ENCODE measurements at regions not wholly inside any gene's neighbourhood (a gene's known extent, or its start where the extent isn't known, plus 50 kb on each side); places are given as distances from the start of the nearest gene placed in this dataset.
"Not testable (repeated sequence)": the region's sequence is repeated elsewhere in the genome, so short reads cannot be mapped to it uniquely, and the experiment has no call there.

- Mint-ChIP-seq H3K27ac (no peak overlapping the region), H3K4me1 (ENCODE audit: low read depth in 2 of 2) (no peaks in the 10 kb centered on the region), H3K27me3 (peaks cover 36 to 41% of the 10 kb centered on the region in 2 donors), H3K4me3 (no peak overlapping the region), H3K36me3 (ENCODE audit: insufficient read depth) (no peaks in the 10 kb centered on the region), H3K9me3 (no peaks in the 10 kb centered on the region)
- DNase-seq = no peak
- no peak for ATAC-seq (replicated peaks)
Measured at GRCh38 chr6:25186919-25187318, 92.3 kb upstream of the CARMIL1 start.

- H3K27ac Mint-ChIP-seq = no peak overlapping the region
- no peaks in the 10 kb centered on the region for H3K4me1 Mint-ChIP-seq (ENCODE audit: low read depth in 2 of 2)
- H3K27me3 Mint-ChIP-seq = peaks cover 49 to 54% of the 10 kb centered on the region in 2 donors
- DNase-seq (no peak), ATAC-seq (replicated peaks) (no peak)
- no peaks in the 10 kb centered on the region for H3K36me3 Mint-ChIP-seq (ENCODE audit: insufficient read depth)
- H3K4me3 Mint-ChIP-seq = no peak overlapping the region
- no peaks in the 10 kb centered on the region for H3K9me3 Mint-ChIP-seq
Measured at GRCh38 chr6:25188232-25188631, 90.9 kb upstream of the CARMIL1 start.

DNA sequence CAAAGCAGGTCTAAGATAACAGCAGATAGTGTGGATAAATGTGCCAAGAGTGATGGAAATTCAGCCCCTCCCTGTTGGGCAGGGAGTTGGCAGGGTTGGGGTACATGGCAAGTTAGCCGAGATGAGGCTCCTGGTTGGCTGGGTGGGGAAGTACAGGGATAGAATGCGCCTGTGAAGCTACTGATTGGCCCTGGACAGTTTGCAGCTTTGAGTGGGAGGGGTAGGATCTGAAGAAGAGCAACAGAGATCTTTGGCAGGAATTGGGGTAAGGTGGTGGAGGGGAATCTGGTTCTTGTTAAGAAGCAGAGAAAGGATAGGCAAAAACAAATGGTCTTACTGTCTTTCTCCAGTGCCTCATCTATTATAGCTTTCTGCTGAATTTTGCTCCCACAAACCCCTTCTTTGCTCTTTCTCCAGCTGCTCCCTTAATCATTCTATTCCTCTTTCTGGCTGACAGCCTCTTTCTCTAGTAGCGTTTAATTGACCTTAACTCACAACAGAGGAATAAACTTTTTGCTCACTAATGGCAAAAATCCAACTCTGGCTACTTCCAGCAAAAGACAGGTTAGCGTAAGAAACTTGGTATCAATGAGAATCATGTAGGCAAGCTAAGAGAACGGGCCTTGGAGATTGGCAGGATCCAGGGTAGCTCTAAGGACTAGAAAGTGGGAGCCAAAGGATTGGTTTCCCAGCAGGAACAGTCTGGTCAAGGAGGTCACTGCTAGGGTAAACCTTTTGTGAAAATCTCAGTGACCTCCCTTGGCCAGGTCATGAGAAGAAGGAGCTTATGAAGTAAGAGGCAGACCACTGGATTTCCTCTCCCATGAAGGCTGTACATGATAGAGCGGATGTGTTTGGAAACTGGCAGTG, 86.3 kb upstream of the CARMIL1 start:
- Mint-ChIP-seq H3K27me3 (peaks cover 42 to 47% of the 10 kb centered on the region in 2 donors), H3K4me1 (ENCODE audit: low read depth in 2 of 2) (no peaks in the 10 kb centered on the region), H3K27ac (no peak overlapping the region), H3K9me3 (no peaks in the 10 kb centered on the region), H3K4me3 (no peak overlapping the region), H3K36me3 (ENCODE audit: insufficient read depth) (no peaks in the 10 kb centered on the region)
- DNase-seq (no peak), ATAC-seq (replicated peaks) (no peak)

DNA sequence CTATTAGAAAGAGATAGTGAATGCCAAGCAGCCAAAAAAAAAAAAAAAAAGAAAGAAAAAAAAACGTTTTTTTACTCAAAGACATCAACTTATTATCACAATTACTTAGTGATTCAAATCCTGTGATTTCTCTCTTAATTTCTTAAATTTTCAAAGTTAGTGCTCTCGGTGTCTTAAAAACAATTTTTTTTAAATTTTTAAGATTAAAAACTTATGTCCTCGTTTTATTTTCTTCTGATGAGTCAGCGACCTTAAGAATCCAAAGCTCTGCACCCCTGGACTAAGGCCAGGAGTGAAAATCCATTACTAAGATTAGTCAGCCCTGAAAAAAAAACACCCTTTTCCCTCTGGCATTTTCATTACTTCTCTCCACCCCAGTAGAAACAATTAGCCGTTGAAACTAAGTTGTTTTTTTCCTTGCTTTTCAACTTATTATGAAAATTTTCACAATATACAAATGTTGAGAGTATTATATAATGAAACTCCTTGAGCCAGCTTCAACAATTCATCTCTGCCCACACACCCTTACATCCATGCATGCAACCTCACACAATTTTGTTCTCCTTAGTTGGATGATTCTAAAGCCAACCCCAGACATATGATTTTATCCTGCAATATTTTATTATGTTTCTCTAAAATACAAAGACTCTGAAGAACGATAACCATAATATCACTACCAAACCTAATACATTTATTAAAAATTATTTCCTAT, 85.6 kb upstream of the CARMIL1 start:
- H3K36me3 Mint-ChIP-seq (ENCODE audit: insufficient read depth) = no peaks in the 10 kb centered on the region
- no peak for ATAC-seq (replicated peaks)
- peaks cover 35 to 39% of the 10 kb centered on the region in 2 donors for H3K27me3 Mint-ChIP-seq
- no peaks in the 10 kb centered on the region for H3K9me3 Mint-ChIP-seq
- H3K4me3 Mint-ChIP-seq = no peak overlapping the region
- no peaks in the 10 kb centered on the region for H3K4me1 Mint-ChIP-seq (ENCODE audit: low read depth in 2 of 2)
- DNase-seq = no peak
- H3K27ac Mint-ChIP-seq = no peak overlapping the region

DNA sequence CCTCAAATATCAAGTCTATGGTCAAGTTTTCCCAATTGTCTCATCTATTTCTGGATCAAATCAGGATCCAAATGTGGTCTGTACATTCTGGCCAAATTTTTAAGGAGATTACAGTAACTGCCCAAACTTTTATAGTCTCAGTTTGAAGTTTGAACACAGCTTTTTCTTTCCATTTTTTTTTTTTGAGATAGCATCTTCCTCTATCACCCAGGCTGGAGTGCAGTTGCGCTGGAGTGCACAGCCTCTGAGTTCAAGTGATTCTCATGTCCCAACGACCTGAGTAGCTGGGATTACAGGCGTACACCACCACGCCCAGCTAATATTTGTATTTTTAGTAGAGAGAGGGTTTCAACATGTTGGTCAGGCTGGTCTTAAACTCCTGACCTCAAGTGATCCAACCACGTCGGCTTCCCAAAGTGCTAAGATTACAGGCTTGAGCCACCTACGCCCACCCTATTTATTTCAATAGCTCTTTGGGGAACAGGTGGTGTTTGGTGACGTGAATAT, 84.9 kb upstream of the CARMIL1 start:
- DNase-seq (no peak), ATAC-seq (replicated peaks) (no peak)
- H3K4me3 Mint-ChIP-seq = no peak overlapping the region
- H3K36me3 Mint-ChIP-seq (ENCODE audit: insufficient read depth) = no peaks in the 10 kb centered on the region
- no peak overlapping the region for H3K27ac Mint-ChIP-seq
- H3K9me3 Mint-ChIP-seq = no peaks in the 10 kb centered on the region
- H3K27me3 Mint-ChIP-seq = peaks cover 29 to 34% of the 10 kb centered on the region in 2 donors
- no peaks in the 10 kb centered on the region for H3K4me1 Mint-ChIP-seq (ENCODE audit: low read depth in 2 of 2)

DNA sequence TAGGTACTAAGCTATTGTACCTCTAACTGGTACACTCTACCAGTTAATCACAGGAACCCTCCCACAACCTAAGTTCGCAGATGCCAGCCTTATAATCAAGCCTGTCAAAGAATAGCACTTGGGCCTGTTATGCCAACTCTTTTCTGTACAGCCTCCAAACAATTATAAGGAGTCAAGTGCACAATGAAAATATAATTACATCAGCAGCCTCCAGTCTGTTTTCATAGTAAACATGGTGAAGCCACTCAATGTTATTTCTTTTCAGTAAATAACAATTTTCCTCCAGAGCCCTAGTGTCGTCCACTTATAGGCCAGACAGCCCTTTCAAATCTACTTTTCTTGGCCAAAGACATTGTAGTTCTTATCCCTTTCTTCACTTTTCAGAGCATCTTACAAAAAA, 82.7 kb upstream of the CARMIL1 start:
- H3K27ac Mint-ChIP-seq = no peak overlapping the region
- no peak for DNase-seq
- peaks cover 27 to 29% of the 10 kb centered on the region in 2 donors for H3K27me3 Mint-ChIP-seq
- no peak for ATAC-seq (replicated peaks)
- H3K4me1 Mint-ChIP-seq (ENCODE audit: low read depth in 2 of 2) = no peaks in the 10 kb centered on the region
- no peaks in the 10 kb centered on the region for H3K9me3 Mint-ChIP-seq
- H3K4me3 Mint-ChIP-seq = no peak overlapping the region
- H3K36me3 Mint-ChIP-seq (ENCODE audit: insufficient read depth) = no peaks in the 10 kb centered on the region

DNA sequence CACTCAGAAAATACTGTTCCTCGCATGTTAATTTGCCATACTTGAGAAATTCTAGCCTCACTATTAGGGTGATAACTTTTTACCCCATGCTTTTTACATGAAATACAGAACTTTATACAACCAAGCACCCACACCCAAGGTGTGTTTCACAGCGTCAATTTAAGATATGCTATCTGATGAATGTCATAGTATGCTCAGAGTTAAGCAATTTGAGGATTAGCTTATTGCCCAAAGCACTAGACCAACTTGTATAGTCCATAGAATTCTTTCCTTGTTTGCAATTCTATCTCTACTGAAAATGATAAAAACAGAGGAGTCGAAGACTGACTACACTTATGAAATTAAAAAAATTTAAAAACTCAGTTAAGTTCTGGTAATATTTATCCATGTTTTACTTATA, 82.1 kb upstream of the CARMIL1 start:
- no peak for DNase-seq
- H3K9me3 Mint-ChIP-seq = no peaks in the 10 kb centered on the region
- H3K27ac Mint-ChIP-seq = no peak overlapping the region
- no peaks in the 10 kb centered on the region for H3K36me3 Mint-ChIP-seq (ENCODE audit: insufficient read depth)
- peaks cover 23 to 27% of the 10 kb centered on the region in 2 donors for H3K27me3 Mint-ChIP-seq
- H3K4me1 Mint-ChIP-seq (ENCODE audit: low read depth in 2 of 2) = no peaks in the 10 kb centered on the region
- ATAC-seq (replicated peaks) = no peak
- H3K4me3 Mint-ChIP-seq = no peak overlapping the region

- DNase-seq (no peak), ATAC-seq (replicated peaks) (no peak)
- Mint-ChIP-seq H3K4me1 (ENCODE audit: low read depth in 2 of 2) (no peaks in the 10 kb centered on the region), H3K36me3 (ENCODE audit: insufficient read depth) (no peaks in the 10 kb centered on the region), H3K4me3 (no peak overlapping the region), H3K27ac (no peak overlapping the region), H3K27me3 (peaks cover 9 to 10% of the 10 kb centered on the region in 2 donors), H3K9me3 (no peaks in the 10 kb centered on the region)
Measured at GRCh38 chr6:25199544-25199943, 79.6 kb upstream of the CARMIL1 start.

- DNase-seq (no peak), ATAC-seq (replicated peaks) (no peak)
- Mint-ChIP-seq H3K4me3 (no peak overlapping the region), H3K36me3 (ENCODE audit: insufficient read depth) (no peaks in the 10 kb centered on the region), H3K27me3 (peaks cover 10 to 25% of the 10 kb centered on the region in 2 donors), H3K4me1 (ENCODE audit: low read depth in 2 of 2) (no peaks in the 10 kb centered on the region), H3K27ac (no peak overlapping the region), H3K9me3 (no peaks in the 10 kb centered on the region)
Measured at GRCh38 chr6:25202504-25202903, 76.7 kb upstream of the CARMIL1 start.

GRCh38 chr6:25205629-25206028, 73.5 kb upstream of the CARMIL1 start:
- Mint-ChIP-seq H3K36me3 (ENCODE audit: insufficient read depth) (no peaks in the 10 kb centered on the region), H3K27me3 (peaks cover 27 to 48% of the 10 kb centered on the region in 2 donors), H3K4me1 (ENCODE audit: low read depth in 2 of 2) (no peaks in the 10 kb centered on the region), H3K4me3 (no peak overlapping the region), H3K27ac (no peak overlapping the region), H3K9me3 (peaks cover 3 to 7% of the 10 kb centered on the region in 2 donors)
- DNase-seq (no peak), ATAC-seq (replicated peaks) (no peak)

DNA sequence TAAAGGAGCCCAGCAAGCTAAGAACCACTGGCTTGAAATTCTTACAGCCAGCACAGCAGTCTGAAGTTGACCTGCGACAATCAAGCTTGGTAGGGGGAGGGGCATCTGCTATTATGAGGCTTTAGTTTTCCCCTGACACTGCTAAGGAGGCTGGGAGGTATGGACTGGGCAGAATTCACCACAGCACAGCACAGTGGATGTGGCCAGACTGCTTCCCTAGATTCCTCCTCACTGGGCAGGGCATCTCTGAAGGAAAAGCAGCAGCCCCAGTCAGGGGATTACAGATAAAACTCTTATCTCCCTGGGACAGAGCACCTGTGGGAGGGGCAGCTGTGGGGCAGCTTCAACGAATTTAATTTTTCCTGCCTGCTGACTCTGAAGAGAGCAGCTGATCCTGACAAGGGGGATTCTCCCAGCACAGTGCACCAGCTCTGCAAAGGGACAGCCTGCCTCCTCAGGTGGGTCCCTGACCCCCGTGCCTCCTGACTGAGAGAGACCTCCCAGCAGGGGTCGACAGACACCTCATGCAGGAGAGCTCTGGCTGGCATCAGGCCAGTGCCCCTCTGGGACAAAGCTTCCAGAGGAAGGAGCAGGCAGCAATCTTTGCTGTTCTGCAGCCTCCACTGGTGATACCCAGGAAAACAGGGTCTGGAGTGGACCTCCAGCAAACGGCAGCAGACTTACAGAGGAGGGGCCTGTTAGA, 71.6 kb upstream of the CARMIL1 start:
- peaks cover 42 to 44% of the 10 kb centered on the region in 2 donors for H3K27me3 Mint-ChIP-seq
- not testable (repeated sequence) for H3K4me1 Mint-ChIP-seq (ENCODE audit: low read depth in 2 of 2); H3K4me3 Mint-ChIP-seq; H3K9me3 Mint-ChIP-seq; H3K36me3 Mint-ChIP-seq (ENCODE audit: insufficient read depth); ATAC-seq (replicated peaks); DNase-seq; H3K27ac Mint-ChIP-seq

- no peak for DNase-seq
- ATAC-seq (replicated peaks) = no peak
- Mint-ChIP-seq H3K36me3 (ENCODE audit: insufficient read depth) (no peaks in the 10 kb centered on the region), H3K27ac (no peak overlapping the region), H3K4me3 (no peak overlapping the region), H3K27me3 (peaks cover 0 to 20% of the 10 kb centered on the region in 2 donors), H3K4me1 (ENCODE audit: low read depth in 2 of 2) (no peaks in the 10 kb centered on the region), H3K9me3 (no peaks in the 10 kb centered on the region)
Measured at GRCh38 chr6:25215881-25216280, 63.3 kb upstream of the CARMIL1 start.

- Mint-ChIP-seq H3K27me3 (peaks cover 0 to 6% of the 10 kb centered on the region in 2 donors), H3K4me1 (ENCODE audit: low read depth in 2 of 2) (no peaks in the 10 kb centered on the region), H3K9me3 (no peaks in the 10 kb centered on the region), H3K27ac (no peak overlapping the region), H3K36me3 (ENCODE audit: insufficient read depth) (no peaks in the 10 kb centered on the region), H3K4me3 (no peak overlapping the region)
- DNase-seq = no peak
- ATAC-seq (replicated peaks) = no peak
Measured at GRCh38 chr6:25217302-25217701, 61.9 kb upstream of the CARMIL1 start.
